HCT116 (cell line): ENCODE measurements at regions not wholly inside any gene's neighbourhood (a gene's known extent, or its start where the extent isn't known, plus 50 kb on each side); places are given as distances from the start of the nearest gene placed in this dataset.
"Not testable (repeated sequence)": the region's sequence is repeated elsewhere in the genome, so short reads cannot be mapped to it uniquely, and the experiment has no call there.

Experiments
- ATAC-seq: fragments of 200-7000 bp; cut with Tn5 transposase; 2 replicates; pipeline ENCODE4 v1.9.1; 2020; ENCODE audit warnings: mild to moderate bottlenecking, moderate library complexity
- BruUV-seq: library from RNA; stranded (reverse); fragments of 400-500 nt; replicated peaks from 2 replicates; lab custom pipeline; 2021; lab: Mats Ljungman, UMichigan
- CTCF ChIA-PET: fragments of 300-600 bp; sonication (Branson Sonifier 250); formaldehyde crosslinking; loops from one replicate; lab custom pipeline; 2021; ENCODE audit warnings: antibody characterized with exemption; lab: Charles Lee
- POLR2A ChIA-PET: fragments of 300-600, 350-600 bp; sonication (Branson Sonifier 250); formaldehyde crosslinking; loops from one replicate; lab custom pipeline; 2021; ENCODE audit warnings: antibody characterized with exemption; lab: Charles Lee
- RAD21 ChIA-PET, 2 experiments: fragments of 300-600 bp; sonication (Branson Sonifier 250); formaldehyde crosslinking; loops; one replicate each; lab custom pipeline; 2023; ENCODE audit warnings: low total read pairs in 2 of 2; ENCODE audit not compliant: uncharacterized antibody in 2 of 2, unreplicated experiment in 2 of 2, low non-redundant PET in 1 of 2; lab: Charles Lee
- DNase-seq: peaks from one replicate; pipeline ENCODE4 v3.0.0-alpha.2; 2010; ENCODE audit warnings: low read depth, low spot score
- H2AFZ ChIP-seq: fragments of 200-600 bp; shearing (Covaris generic), sonication (generic); 2 replicates; pipeline ENCODE4 v1.6.1; 2017; ENCODE audit warnings: low read depth, mixed run types, mixed read lengths, antibody characterized with exemption, low read length; ENCODE audit not compliant: poor library complexity, severe bottlenecking
- H3K27ac ChIP-seq: 2 replicates; pipeline ENCODE4 v1.5.1; 2012; ENCODE audit warnings: low read depth, low read length
- H3K27me3 ChIP-seq: fragments of 200-600 bp; sonication (generic); 2 replicates; pipeline ENCODE4 v1.6.1; 2016; ENCODE audit warnings: mixed run types, low read length, mixed read lengths; ENCODE audit not compliant: insufficient read depth
- H3K36me3 ChIP-seq, 2 experiments: fragments of 200-500 bp in 1 of 2; fragments of 200-600 bp in 1 of 2; sonication (Bioruptor generic) in 1 of 2; sonication (generic) in 1 of 2; 2 replicates each; pipeline versions ENCODE4 v1.5.1 to v1.6.1; 2014 to 2016; ENCODE audit warnings: low read length in 2 of 2, inconsistent platforms in 1 of 2, mixed read lengths in 1 of 2, mixed run types in 1 of 2; ENCODE audit not compliant: insufficient read depth in 2 of 2, control insufficient read depth in 1 of 2
- H3K4me1 ChIP-seq, 2 experiments: fragments of 200-600 bp in 1 of 2; sonication (generic) in 1 of 2; 2 replicates each; pipeline versions ENCODE4 v1.5.1 to v1.6.1; 2012 to 2017; ENCODE audit warnings: low read length in 2 of 2, inconsistent platforms in 1 of 2, mild to moderate bottlenecking in 1 of 2, mixed read lengths in 1 of 2, mixed run types in 1 of 2, moderate library complexity in 1 of 2; ENCODE audit not compliant: insufficient read depth in 2 of 2, control insufficient read depth in 1 of 2
- H3K4me2 ChIP-seq: fragments of 200-600 bp; sonication (generic); 2 replicates; pipeline ENCODE4 v1.6.1; 2017; ENCODE audit warnings: mixed run types, low read length, mixed read lengths
- H3K4me3 ChIP-seq, 2 experiments: fragments of 200-600 bp in 1 of 2; sonication (generic) in 1 of 2; replicated peaks in 1 of 2; 2 replicates each; pipeline ENCODE4 v1.5.1; 2011 to 2016; ENCODE audit warnings: low read length in 2 of 2, control low read depth in 1 of 2, low read depth in 1 of 2, mild to moderate bottlenecking in 1 of 2, mixed read lengths in 1 of 2, mixed run types in 1 of 2
- H3K79me2 ChIP-seq: fragments of 200-600 bp; sonication (generic); 2 replicates; pipeline ENCODE4 v1.6.1; 2017; ENCODE audit warnings: mild to moderate bottlenecking, mixed run types, low read length, moderate library complexity, mixed read lengths; ENCODE audit not compliant: insufficient read depth
- H3K9ac ChIP-seq: fragments of 200-600 bp; sonication (generic); 2 replicates; pipeline ENCODE4 v1.6.1; 2016; ENCODE audit warnings: low read length, mixed read lengths
- H3K9me2 ChIP-seq: fragments of 200-600 bp; sonication (generic), shearing (Covaris generic); 2 replicates; pipeline ENCODE4 v1.6.1; 2017; ENCODE audit warnings: mixed run types, mild to moderate bottlenecking, moderate library complexity; ENCODE audit not compliant: insufficient read depth
- H3K9me3 ChIP-seq, 2 experiments: fragments of 200-500 bp in 1 of 2; fragments of 200-600 bp in 1 of 2; sonication (Bioruptor generic) in 1 of 2; sonication (generic) in 1 of 2; 2 replicates each; pipeline ENCODE4 v1.6.1; 2014 to 2017; ENCODE audit warnings: low read length in 2 of 2, mixed read lengths in 2 of 2, inconsistent platforms in 1 of 2, low read depth in 1 of 2, mild to moderate bottlenecking in 1 of 2, mixed run types in 1 of 2, moderate library complexity in 1 of 2; ENCODE audit not compliant: control insufficient read depth in 1 of 2, insufficient read depth in 1 of 2
- H4K20me1 ChIP-seq: fragments of 200-600 bp; sonication (generic), shearing (Covaris generic); 2 replicates; pipeline ENCODE4 v1.6.1; 2017; ENCODE audit warnings: mixed run types, mild to moderate bottlenecking, moderate library complexity; ENCODE audit not compliant: insufficient read depth
- ATF3 ChIP-seq: IDR thresholded peaks from 2 replicates; pipeline ENCODE4 v1.6.1; 2012
- CTCF ChIP-seq, 3 experiments: fragments of 200-600 bp in 1 of 3; sonication (generic) in 1 of 3; IDR thresholded peaks in 2 of 3; conservative IDR thresholded peaks in 1 of 3; 2 replicates each; pipeline ENCODE4 v1.5.1; 2012 to 2017; ENCODE audit warnings: low read depth in 2 of 3, low read length in 2 of 3, antibody characterized with exemption in 1 of 3, borderline replicate concordance in 1 of 3, control low read depth in 1 of 3, mild to moderate bottlenecking in 1 of 3, mixed read lengths in 1 of 3, mixed run types in 1 of 3, moderate library complexity in 1 of 3; ENCODE audit not compliant: insufficient read depth in 1 of 3
- EZH2phosphoT487 ChIP-seq: fragments of 200-600 bp; IDR thresholded peaks from 2 replicates; pipeline ENCODE4 v1.6.1; 2018; ENCODE audit warnings: antibody characterized with exemption, borderline replicate concordance
- SIN3A ChIP-seq: IDR thresholded peaks from 2 replicates; pipeline ENCODE4 v1.6.1; 2012; ENCODE audit warnings: low read depth
- SP1 ChIP-seq: IDR thresholded peaks from 2 replicates; pipeline ENCODE4 v1.6.1; 2012; ENCODE audit warnings: low read depth
- YY1 ChIP-seq: IDR thresholded peaks from 2 replicates; pipeline ENCODE4 v1.6.1; 2011; ENCODE audit warnings: low read length, low read depth, moderate library complexity, mild to moderate bottlenecking; ENCODE audit not compliant: insufficient replicate concordance; ENCODE audit errors: extremely low read depth
- ZNF274 ChIP-seq: fragments of 200-500 bp; sonication (Bioruptor generic); IDR thresholded peaks from 2 replicates; pipeline ENCODE4 v1.6.1; 2014; ENCODE audit warnings: mild to moderate bottlenecking, low read depth, low read length, inconsistent platforms
- intact Hi-C: fragments of 100-400 bp; cut with micrococcal nuclease; formaldehyde crosslinking; loops from 2 replicates; pipeline ENCODE4 v1.10.0; 2022

- H3K79me2 ChIP-seq, RAD21 ChIA-PET, H3K4me1 ChIP-seq, H3K9me3 ChIP-seq, H3K27ac ChIP-seq, H4K20me1 ChIP-seq, H3K36me3 ChIP-seq, H2AFZ ChIP-seq, POLR2A ChIA-PET, BruUV-seq, intact Hi-C loops, DNase-seq, H3K4me3 ChIP-seq, H3K4me2 ChIP-seq, H3K9me2 ChIP-seq, H3K9ac ChIP-seq, ATAC-seq: not testable (repeated sequence)
- peaks cover 17% of the 10 kb centered on the region; the same call in 1 of the 2 replicates for H3K27me3 ChIP-seq
- CTCF ChIA-PET: interaction anchor here (2.1 kb wide), 1 partner anchor 125 kb away, joined by 4 read pairs; no protein-coding TSS in a partner anchor
These were observed 66.2 kb upstream of the PRMT8 start for GRCh38 chr12:3424796-3425195.

- ChIA-PET POLR2A (no interaction called here), RAD21 (no interaction called here), CTCF (no interaction called here)
- DNase-seq (no peak), ATAC-seq (no peak)
- Histone ChIP-seq H4K20me1 (no peaks in the 10 kb centered on the region), H3K79me2 (no peaks in the 10 kb centered on the region), H3K4me2 (no peak overlapping the region), H3K27ac (no peak overlapping the region), H3K27me3 (no peaks in the 10 kb centered on the region), H3K9ac (no peak overlapping the region), H3K9me3 (no peaks in the 10 kb centered on the region), H2AFZ (no peak overlapping the region), H3K36me3 (no peaks in the 10 kb centered on the region), H3K4me1 (peaks cover 0 to 6% of the 10 kb centered on the region in 2 experiments; a peak in 1 of 4 replicates)
- intact Hi-C loops: no loop called here
- BruUV-seq: no TSS peak
- TF ChIP-seq ZNF274 (no peak), SP1 (no peak), ATF3 (no peak), SIN3A (no peak), YY1 (no peak), CTCF (IDR thresholded peaks at IDR 0.05 in 2 of 3, conservative IDR thresholded peaks at IDR 0.05 in 1 of 3; ENCODE audit: borderline replicate concordance in 1 of 3, insufficient read depth in 1 of 3, low read depth in 2 of 3, low read length in 2 of 3) (no peak), EZH2phosphoT487 (no peak)
- TF ChIP-seq, all 23 proteins: peak for 0
- Histone ChIP-seq H3K9me2 (no peaks in the 10 kb centered on the region), H3K4me3 (no peak overlapping the region)
These were observed 63.0 kb upstream of the PRMT8 start for GRCh38 chr12:3427956-3428355.
